Activated naive CD4-positive, alpha-beta T cell treated with anti-CD3 and anti-CD28 coated beads for 36 hours (primary cell): ENCODE measurements at regions not wholly inside any gene's neighbourhood (a gene's known extent, or its start where the extent isn't known, plus 50 kb on each side); places are given as distances from the start of the nearest gene placed in this dataset.

Experiments used
- CTCF ChIA-PET: fragments of 350-600 bp; sonication (Branson Sonifier 250); formaldehyde crosslinking; loops from one replicate; lab custom pipeline; 2021; ENCODE audit warnings: antibody characterized with exemption; lab: Charles Lee
- DNase-seq: peaks from one replicate; pipeline ENCODE4 v3.0.0-alpha.2; 2020
- H3K27ac Mint-ChIP-seq: one replicate; pipeline ENCODE4 v1.8.0; 2021; ENCODE audit warnings: mild to moderate bottlenecking, mixed read lengths
- H3K27me3 Mint-ChIP-seq: one replicate; pipeline ENCODE4 v1.8.0; 2021; ENCODE audit warnings: low read depth, mixed read lengths
- H3K36me3 Mint-ChIP-seq: one replicate; pipeline ENCODE4 v1.8.0; 2021; ENCODE audit warnings: low read depth, mixed read lengths
- H3K4me1 Mint-ChIP-seq: one replicate; pipeline ENCODE4 v1.8.0; 2021; ENCODE audit warnings: low read depth, mixed read lengths
- H3K4me3 Mint-ChIP-seq: one replicate; pipeline ENCODE4 v1.8.0; 2021; ENCODE audit warnings: mild to moderate bottlenecking, moderate library complexity, mixed read lengths
- H3K9me3 Mint-ChIP-seq: one replicate; pipeline ENCODE4 v1.8.0; 2021; ENCODE audit warnings: mixed read lengths
- intact Hi-C: fragments of 100-400 bp; cut with micrococcal nuclease; formaldehyde crosslinking; loops from one replicate; pipeline ENCODE4 v1.15.1; 2023

DNA sequence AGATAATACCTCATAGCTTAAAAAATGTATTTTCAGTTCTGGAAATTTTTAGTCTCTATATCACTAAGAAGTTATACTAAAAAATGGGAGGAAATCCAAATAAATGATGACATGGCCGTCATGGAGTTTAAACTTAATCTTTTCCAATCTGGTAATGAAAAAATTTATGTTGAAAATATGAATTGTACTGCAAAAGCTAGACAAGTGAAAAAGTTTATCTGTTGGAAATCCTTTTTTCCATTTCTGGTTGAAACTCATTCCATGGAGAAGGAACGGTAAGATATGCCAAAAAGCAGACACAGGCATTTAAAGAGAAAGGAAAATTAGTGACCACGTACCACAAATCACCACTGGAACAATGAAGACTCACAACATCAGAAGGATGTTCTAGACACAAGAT is 314.2 kb upstream of the PRICKLE1 start:
- intact Hi-C loops, result no loop called here
- Mint-ChIP-seq H3K4me1 (no peaks in the 10 kb centered on the region), H3K4me3 (no peak overlapping the region), H3K36me3 (no peaks in the 10 kb centered on the region), H3K27ac (no peak overlapping the region), H3K27me3 (no peaks in the 10 kb centered on the region), H3K9me3 (peaks cover 5% of the 10 kb centered on the region)
- CTCF ChIA-PET, result no interaction called here
- no peak for DNase-seq

- H3K4me1 Mint-ChIP-seq, result no peaks in the 10 kb centered on the region
- H3K36me3 Mint-ChIP-seq, result no peaks in the 10 kb centered on the region
- DNase-seq, result no peak
- CTCF ChIA-PET, result interaction anchor here (0.6 kb wide), 1 partner anchor 392 kb away, joined by 5 read pairs; no protein-coding TSS in a partner anchor
- peaks cover 4% of the 10 kb centered on the region for H3K9me3 Mint-ChIP-seq
- H3K27ac Mint-ChIP-seq, result no peak overlapping the region
- intact Hi-C loops, result no loop called here
- no peaks in the 10 kb centered on the region for H3K27me3 Mint-ChIP-seq
- no peak overlapping the region for H3K4me3 Mint-ChIP-seq
Observed at GRCh38 chr12:42902001-42902400, 312.5 kb upstream of the PRICKLE1 start.

- Mint-ChIP-seq H3K4me3 (no peak overlapping the region), H3K27ac (no peak overlapping the region), H3K9me3 (peaks cover 6% of the 10 kb centered on the region), H3K4me1 (no peaks in the 10 kb centered on the region), H3K36me3 (no peaks in the 10 kb centered on the region), H3K27me3 (no peaks in the 10 kb centered on the region)
- DNase-seq, result no peak
- intact Hi-C loops, result no loop called here
- CTCF ChIA-PET, result no interaction called here
Observed at GRCh38 chr12:42893803-42894202, 304.3 kb upstream of the PRICKLE1 start.

GRCh38 chr12:42892702-42893551 is 303.4 kb upstream of the PRICKLE1 start:
- H3K27me3 Mint-ChIP-seq, result no peaks in the 10 kb centered on the region
- intact Hi-C loops, result no loop called here
- H3K36me3 Mint-ChIP-seq, result no peaks in the 10 kb centered on the region
- CTCF ChIA-PET, result no interaction called here
- no peak overlapping the region for H3K27ac Mint-ChIP-seq
- DNase-seq, result no peak
- H3K4me3 Mint-ChIP-seq, result no peak overlapping the region
- H3K9me3 Mint-ChIP-seq, result peaks cover 6% of the 10 kb centered on the region
- no peaks in the 10 kb centered on the region for H3K4me1 Mint-ChIP-seq

DNA sequence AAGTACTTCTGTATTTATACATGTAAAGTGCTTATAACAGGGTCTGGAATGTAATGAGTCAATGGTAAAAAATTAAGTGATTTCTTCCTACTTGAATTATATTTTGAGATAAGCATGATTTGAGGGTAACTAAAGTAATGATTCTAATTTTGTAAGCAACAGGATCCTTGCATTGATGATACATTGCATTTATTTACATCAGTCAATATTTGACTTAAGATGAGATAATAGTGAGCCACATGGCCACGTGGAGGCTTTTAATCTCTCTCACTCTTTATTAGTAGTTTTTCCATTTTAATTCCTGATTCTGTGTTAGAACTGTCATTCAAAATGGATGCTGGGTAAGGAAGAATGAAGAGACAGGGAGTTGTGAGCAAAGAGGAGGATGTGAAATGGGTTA is 298.1 kb upstream of the PRICKLE1 start:
- intact Hi-C loops, result no loop called here
- H3K4me3 Mint-ChIP-seq, result no peak overlapping the region
- H3K27ac Mint-ChIP-seq, result no peak overlapping the region
- no peaks in the 10 kb centered on the region for H3K27me3 Mint-ChIP-seq
- no peak for DNase-seq
- H3K9me3 Mint-ChIP-seq, result peaks cover 11% of the 10 kb centered on the region
- no peaks in the 10 kb centered on the region for H3K4me1 Mint-ChIP-seq
- H3K36me3 Mint-ChIP-seq, result no peaks in the 10 kb centered on the region
- CTCF ChIA-PET, result no interaction called here

GRCh38 chr12:42886160-42886559 is 296.6 kb upstream of the PRICKLE1 start:
- CTCF ChIA-PET, result no interaction called here
- Mint-ChIP-seq H3K4me1 (no peaks in the 10 kb centered on the region), H3K27me3 (no peaks in the 10 kb centered on the region), H3K27ac (no peak overlapping the region), H3K36me3 (no peaks in the 10 kb centered on the region), H3K4me3 (no peak overlapping the region), H3K9me3 (peaks cover 12% of the 10 kb centered on the region)
- intact Hi-C loops, result no loop called here
- no peak for DNase-seq

DNA sequence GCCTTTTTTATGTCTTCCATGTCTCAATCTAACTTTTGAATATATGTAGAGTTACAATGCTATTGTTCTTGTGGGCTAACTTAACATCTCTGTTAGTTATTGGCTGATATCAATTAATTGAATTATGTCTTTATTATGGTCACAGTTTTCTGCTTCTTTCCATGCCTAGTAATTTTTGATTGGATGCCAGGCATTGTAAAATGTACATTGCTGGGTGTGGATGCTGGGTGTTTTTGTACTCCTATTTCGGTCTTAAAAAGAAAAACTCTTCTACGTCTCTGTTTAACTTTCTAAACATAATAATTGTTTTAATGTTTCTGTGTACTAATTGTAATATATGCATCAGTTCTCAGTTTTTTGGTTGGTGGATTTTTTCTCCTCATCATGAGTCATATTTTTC is 296.1 kb upstream of the PRICKLE1 start:
- no peaks in the 10 kb centered on the region for H3K4me1 Mint-ChIP-seq

DNA sequence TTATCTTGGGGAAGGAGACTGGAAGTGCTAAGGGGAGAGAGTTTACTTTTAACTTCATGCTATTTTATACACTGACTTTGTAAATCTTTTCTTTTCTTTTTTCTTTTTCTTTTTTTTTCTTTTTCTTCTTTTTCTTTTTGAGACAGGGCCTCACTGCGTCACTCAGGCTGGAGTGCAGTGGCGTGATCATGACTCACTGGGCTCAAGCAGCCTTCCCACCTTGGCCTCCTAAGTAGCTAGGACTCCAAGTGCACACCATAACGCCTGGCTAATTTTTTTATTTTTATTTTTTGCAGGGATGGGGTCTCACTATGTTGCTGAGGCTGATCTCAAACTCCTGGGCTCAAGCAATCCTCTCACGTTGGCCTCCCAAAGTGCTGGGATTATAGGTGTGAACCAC is 294.6 kb upstream of the PRICKLE1 start:
- Mint-ChIP-seq H3K36me3 (no peaks in the 10 kb centered on the region), H3K27me3 (no peaks in the 10 kb centered on the region), H3K9me3 (peaks cover 10% of the 10 kb centered on the region), H3K27ac (no peak overlapping the region), H3K4me3 (no peak overlapping the region), H3K4me1 (no peaks in the 10 kb centered on the region)
- intact Hi-C loops, result no loop called here
- DNase-seq, result no peak
- CTCF ChIA-PET, result no interaction called here

More for the DNA sequence above, 296.1 kb upstream of the PRICKLE1 start:
- intact Hi-C loops, result no loop called here
- CTCF ChIA-PET, result no interaction called here
- H3K36me3 Mint-ChIP-seq, result no peaks in the 10 kb centered on the region
- no peak overlapping the region for H3K27ac Mint-ChIP-seq
- no peak overlapping the region for H3K4me3 Mint-ChIP-seq
- no peaks in the 10 kb centered on the region for H3K27me3 Mint-ChIP-seq
- no peak for DNase-seq
- H3K9me3 Mint-ChIP-seq, result peaks cover 13% of the 10 kb centered on the region

DNA sequence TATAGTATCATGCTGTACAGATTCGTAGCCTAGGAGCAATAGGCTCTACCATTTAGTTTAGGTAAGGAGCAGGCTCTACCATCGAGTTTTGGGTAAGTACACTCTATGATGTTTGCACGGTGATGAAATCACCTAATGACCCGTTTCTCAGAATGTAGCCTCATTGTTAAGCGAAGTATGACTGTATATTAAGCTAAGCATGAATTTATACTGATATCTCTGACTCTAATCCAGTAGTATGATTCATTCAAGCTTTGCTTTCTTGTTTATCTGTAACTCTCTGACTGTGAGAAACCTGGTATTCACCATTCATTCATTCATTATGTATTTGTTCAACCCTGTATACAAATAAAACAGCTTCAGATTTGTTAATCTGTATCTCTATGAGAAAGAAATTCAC is 283.9 kb upstream of the PRICKLE1 start:
- no peaks in the 10 kb centered on the region for H3K27me3 Mint-ChIP-seq
- intact Hi-C loops, result no loop called here
- DNase-seq, result no peak
- CTCF ChIA-PET, result no interaction called here
- H3K4me1 Mint-ChIP-seq, result no peaks in the 10 kb centered on the region
- H3K27ac Mint-ChIP-seq, result no peak overlapping the region
- H3K36me3 Mint-ChIP-seq, result no peaks in the 10 kb centered on the region
- no peak overlapping the region for H3K4me3 Mint-ChIP-seq
- H3K9me3 Mint-ChIP-seq, result peaks cover 4% of the 10 kb centered on the region

- H3K4me1 Mint-ChIP-seq, result no peaks in the 10 kb centered on the region
- no peak for DNase-seq
- H3K4me3 Mint-ChIP-seq, result no peak overlapping the region
- intact Hi-C loops, result no loop called here
- H3K27ac Mint-ChIP-seq, result no peak overlapping the region
- CTCF ChIA-PET, result no interaction called here
- H3K27me3 Mint-ChIP-seq, result no peaks in the 10 kb centered on the region
- H3K36me3 Mint-ChIP-seq, result no peaks in the 10 kb centered on the region
- H3K9me3 Mint-ChIP-seq, result peaks cover 2% of the 10 kb centered on the region
Observed at GRCh38 chr12:42871816-42872215, 282.3 kb upstream of the PRICKLE1 start.

DNA sequence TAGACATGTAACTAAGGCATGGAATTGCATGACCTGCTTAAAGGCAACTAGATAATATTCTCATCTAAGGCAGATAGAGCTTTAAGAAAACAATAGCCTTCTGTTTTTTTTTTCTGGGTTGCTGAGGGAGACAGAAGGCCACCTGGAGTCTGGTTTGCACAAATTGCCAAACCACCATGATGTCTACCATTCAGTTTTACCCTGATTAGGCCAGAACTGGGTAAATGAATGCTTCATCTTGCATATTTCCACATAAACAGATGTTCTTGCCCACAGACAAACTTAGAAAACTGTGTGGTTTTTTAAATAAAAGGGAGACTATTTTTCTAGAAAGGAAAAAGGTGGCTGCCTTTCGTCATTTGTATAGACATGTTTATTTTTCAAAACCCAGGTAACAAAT is 278.7 kb upstream of the PRICKLE1 start:
- Mint-ChIP-seq H3K9me3 (peaks cover 2% of the 10 kb centered on the region), H3K36me3 (no peaks in the 10 kb centered on the region), H3K4me1 (no peaks in the 10 kb centered on the region), H3K4me3 (no peak overlapping the region), H3K27me3 (no peaks in the 10 kb centered on the region), H3K27ac (no peak overlapping the region)
- no peak for DNase-seq
- intact Hi-C loops, result no loop called here
- CTCF ChIA-PET, result no interaction called here

DNA sequence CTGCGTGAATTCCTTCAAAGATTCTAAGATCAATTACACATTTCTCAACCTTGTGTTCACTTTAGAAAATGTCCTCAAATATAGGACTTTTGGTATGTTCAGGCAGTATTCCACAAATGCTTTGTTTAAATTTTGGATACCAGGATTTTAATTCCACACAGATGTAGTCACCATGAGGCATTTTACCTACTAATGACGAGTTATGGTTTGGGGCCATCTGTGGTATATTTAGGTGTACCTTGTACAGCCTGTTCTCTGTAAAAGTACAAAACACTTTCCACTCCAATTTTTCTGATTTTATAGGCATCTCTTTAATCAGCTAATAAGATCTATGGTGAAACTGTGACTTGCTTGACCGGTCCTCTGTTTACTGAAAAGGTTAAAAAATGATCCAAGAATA is 275.7 kb upstream of the PRICKLE1 start:
- Mint-ChIP-seq H3K27me3 (no peaks in the 10 kb centered on the region), H3K36me3 (no peaks in the 10 kb centered on the region), H3K27ac (no peak overlapping the region), H3K4me3 (no peak overlapping the region), H3K4me1 (no peaks in the 10 kb centered on the region), H3K9me3 (peaks cover 2% of the 10 kb centered on the region)
- intact Hi-C loops, result no loop called here
- no peak for DNase-seq
- CTCF ChIA-PET, result no interaction called here

DNA sequence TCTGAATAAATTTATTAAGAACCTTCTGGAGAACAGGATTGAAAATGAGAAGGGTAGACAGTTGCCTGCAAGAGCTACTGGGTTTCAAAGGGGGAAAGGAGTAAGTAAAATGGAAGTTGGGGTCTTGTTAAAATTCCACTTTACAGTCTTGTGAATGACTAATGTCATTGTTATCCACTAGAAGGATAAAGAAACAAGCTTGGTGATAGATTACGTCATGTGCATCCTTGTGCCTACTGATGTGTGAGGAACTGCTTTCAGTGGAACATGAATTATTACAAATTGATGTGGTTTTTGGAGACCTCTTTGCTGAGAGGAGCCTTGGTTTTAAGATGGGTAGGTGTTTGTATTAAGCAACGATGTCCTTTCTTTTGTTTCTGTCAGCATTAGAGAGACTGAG is 272.5 kb upstream of the PRICKLE1 start:
- CTCF ChIA-PET, result interaction anchor here (0.6 kb wide), 1 partner anchor 712 kb away, joined by 3 read pairs; no protein-coding TSS in a partner anchor
- Mint-ChIP-seq H3K9me3 (peaks cover 2% of the 10 kb centered on the region), H3K36me3 (no peaks in the 10 kb centered on the region), H3K4me1 (no peaks in the 10 kb centered on the region), H3K27me3 (no peaks in the 10 kb centered on the region), H3K4me3 (no peak overlapping the region), H3K27ac (no peak overlapping the region)
- intact Hi-C loops, result no loop called here
- DNase-seq, result no peak
